Stimulated activated CD4-positive, alpha-beta T cell treated with anti-CD3 and anti-CD28 coated beads, TNF-alpha, amount 100 ng/mL, for 4 hours (primary cell): ENCODE measurements at regions not wholly inside any gene's neighbourhood (a gene's known extent, or its start where the extent isn't known, plus 50 kb on each side); places are given as distances from the start of the nearest gene placed in this dataset.
"Not testable (repeated sequence)": the region's sequence is repeated elsewhere in the genome, so short reads cannot be mapped to it uniquely, and the experiment has no call there.

Experiments used
- DNase-seq, 3 experiments: peaks; one replicate each; pipeline ENCODE4 v3.0.0-alpha.2; 2020; ENCODE audit warnings: low read depth in 3 of 3

DNA sequence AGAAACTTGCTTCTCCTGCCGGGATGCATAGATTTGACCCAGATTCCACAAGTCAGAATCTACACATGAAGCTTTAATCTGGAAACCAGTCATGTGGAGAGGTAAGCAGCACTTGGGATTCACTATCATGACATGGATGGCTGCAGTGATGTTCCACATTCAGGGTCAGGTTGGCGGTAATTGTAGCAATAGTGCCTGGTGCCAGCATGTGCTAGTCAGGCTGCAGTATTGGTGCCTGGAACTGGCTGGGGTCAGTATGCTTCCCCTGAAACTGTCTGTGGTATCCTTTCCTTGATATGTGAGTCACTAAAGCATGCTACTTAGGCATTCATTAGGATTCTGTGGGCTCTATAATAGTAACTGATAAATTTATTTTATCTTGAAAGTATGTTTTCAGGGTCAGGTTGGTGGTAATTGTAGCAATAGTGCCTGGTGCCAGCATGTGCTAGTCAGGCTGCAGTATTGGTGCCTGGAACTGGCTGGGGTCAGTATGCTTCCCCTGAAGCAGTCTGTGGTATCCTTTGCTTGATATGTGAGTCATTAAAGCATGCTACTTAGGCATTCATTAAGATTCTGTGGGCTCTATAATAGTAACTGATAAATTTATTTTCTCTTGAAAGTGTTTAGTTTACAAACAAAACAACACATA, 1439.2 kb downstream of the ZPLD1 start:
- DNase-seq: no peak

DNA sequence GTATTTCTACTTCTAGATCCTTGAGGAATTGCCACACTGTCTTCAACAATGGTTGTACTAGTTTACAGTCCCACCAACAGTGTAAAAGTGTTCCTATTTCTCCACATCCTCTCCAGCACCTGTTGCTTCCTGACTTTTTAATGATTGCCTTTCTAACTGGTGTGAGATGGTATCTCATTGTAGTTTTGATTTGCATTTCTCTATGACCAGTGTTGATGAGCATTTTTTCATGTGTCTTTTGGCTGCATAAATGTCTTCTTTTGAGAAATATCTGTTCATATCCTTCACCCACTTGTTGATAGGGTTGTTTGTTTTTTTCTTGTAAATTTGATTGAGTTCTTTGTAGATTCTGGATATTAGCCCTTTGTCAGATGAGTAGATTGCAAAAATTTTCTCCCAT, 1447.0 kb downstream of the ZPLD1 start:
- DNase-seq: not testable (repeated sequence)

DNA sequence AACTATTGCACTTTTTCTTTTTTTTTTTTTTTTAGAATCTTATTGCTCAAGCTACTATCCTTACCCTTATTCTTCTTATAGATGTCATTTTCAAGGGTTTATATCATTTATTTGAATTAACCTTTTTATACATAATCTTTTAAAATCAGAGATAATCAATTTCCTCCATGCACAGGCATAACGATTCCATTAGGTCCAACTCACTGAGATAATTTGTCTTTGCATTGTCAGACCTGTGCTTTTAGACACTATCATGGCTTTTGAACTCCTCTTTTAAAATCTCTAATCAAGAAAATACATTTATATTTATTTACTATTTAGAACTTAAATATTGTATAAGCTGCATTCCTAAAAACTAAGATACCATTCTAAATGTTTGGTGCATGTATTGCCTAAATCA, 1454.9 kb downstream of the ZPLD1 start:
- DNase-seq: no peak

DNA sequence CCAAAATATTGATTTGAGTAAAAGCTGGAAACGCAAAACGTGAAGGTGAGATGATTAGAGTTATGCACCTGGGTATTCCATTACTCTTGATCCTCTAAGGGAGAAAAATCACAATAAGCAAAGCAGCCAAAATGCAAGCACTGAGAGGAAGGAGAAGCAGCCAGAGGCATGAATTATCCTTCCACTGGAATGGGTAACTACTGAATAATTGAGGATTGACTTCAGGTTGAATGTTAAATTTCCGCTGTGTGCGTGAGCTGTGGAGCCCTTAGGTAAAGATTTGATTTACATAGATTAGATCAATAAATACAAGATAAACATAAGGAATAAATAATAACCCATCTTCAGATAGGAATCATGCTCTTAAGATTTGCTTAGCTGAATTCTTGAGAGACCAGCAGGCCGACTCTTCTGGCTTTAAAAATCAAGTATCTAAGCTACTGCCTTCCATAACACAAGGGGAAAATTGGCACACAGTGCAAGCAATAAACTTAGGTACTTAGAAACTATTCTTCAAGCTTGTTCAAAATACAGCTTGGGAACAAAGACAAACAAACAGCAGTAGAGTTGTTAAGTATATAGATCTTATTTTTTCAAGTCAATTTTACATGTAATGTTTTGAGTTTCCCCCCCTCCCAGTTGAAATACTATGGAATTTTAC, 1459.5 kb downstream of the ZPLD1 start:
- no peak for DNase-seq

DNA sequence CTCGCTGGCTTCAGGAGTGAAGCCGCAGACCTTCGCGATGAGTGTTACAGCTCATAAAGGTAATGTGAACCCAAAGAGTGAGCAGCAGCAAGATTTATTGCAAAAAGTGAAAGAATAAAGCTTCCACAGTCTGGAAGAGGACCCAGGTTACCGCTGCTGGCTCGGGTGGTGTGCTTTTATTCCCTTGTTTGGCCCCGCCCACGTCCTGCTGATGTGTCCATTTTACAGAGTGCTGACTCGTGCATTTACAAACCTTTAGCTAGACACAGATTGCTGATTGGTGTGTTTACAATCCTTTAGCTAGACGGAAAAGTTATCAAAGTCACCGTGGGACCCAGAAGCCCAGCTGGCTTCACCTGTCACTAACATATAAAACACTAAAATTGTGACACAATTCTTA, 1464.5 kb downstream of the ZPLD1 start:
- no peak for DNase-seq

DNA sequence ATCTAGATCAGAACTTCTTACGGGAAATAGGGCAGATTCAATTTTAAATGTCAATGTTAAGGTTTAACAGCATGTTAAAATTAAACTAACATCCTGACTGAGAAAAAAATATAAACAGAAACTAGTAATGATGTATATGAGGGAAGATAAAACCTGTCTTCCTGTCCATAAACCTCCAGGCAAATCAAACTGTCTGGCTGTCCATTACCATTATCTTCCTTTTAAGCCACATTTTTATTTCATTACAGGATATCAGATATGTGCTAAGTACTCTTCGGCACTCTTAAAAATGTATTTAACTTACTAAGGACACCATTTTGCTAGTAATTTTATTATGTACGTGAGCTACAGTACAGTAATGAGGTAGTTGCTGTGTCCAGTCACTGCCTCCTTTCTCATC, 1461.7 kb upstream of the ALCAM start:
- DNase-seq: no peak

DNA sequence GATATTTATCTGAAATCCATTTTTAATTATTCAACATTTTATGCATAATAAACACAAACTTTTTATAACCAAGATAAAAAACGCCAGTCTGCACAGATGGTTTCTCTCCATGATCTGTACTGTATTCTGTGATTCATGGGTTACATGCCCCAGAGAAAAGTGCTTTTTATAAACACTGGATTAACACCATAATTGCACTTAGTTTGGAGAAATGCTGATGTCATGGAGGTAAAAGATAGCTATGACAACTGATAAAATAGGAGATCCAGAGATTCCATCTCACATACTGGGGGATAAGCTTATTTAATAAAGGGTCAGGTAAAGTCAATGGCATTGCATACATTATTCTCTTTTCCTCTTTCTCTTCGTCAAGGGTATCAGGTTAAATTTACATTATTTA, 1460.4 kb upstream of the ALCAM start:
- DNase-seq: no peak

DNA sequence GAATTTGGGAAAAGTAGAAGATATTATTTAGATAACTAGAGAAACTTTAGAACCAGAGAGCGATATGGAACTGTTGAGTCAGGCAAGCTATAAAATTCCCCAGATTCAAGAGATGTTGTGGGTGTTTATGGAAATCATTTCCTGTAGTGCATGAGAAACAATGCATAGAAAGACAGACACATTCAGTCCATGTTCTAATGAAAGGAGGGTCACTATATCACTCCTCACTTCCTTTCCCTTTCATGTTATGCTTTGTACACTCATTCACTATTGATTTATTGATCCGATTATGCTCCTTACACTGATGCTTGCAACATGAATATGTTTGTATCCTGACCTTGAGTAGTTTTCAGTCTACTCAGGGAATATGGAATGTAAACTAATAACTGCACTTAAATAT, 1459.9 kb upstream of the ALCAM start:
- no peak for DNase-seq

DNA sequence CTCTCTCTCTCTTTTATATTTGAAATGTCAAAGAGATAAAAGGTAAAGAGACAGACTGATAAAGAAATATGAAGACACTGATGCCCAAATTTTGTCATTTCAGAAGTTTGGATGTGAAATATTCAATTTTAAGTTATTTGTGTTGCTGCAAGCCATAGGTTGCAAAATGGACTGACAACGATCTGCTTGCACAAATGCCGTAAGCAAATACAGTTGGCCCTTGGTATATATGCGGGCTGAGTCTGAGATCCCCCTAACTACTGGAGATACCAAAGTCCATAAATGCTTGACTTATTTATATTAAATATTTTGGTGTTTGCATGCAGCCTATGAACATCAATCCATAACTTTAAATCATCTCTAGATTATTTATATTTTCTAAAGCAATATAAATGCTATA, 1459.1 kb upstream of the ALCAM start:
- no peak for DNase-seq

DNA sequence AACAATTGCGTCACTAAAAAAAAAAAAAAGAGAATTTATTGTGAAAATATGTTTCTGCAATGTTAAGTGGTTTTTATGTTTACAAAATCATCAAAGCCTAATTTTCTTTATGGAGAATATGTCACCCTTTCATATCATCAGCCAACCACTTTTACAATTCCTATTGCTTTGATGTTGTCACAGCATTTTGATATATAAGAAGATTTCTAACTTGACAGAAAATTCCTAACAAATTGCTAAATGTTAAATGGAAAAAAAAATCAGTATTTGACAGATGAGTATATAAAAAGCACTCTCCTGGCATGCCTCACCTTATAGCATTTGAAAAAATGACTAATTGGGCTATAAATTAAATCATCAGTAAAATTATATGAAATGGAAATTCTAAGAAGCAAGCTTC, 1457.3 kb upstream of the ALCAM start:
- DNase-seq: no peak

DNA sequence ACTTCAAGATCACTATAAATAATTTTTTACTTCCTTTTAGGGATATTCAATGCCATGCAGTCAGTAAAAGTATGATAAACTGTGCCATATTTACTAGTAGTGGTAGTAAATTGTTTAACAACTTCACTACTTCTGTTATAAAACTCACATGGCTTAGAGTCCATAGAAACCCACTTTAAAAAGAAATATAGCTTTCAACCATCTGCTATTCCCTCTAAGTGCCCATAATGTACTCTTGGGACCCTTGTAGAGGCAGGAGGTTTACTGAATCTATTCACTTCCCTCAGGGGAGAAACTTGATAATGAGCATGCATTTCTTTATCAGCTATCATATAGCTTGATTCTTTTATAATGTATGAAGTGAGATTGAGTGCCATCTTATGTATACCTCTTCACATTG, 1448.4 kb upstream of the ALCAM start:
- no peak for DNase-seq

DNA sequence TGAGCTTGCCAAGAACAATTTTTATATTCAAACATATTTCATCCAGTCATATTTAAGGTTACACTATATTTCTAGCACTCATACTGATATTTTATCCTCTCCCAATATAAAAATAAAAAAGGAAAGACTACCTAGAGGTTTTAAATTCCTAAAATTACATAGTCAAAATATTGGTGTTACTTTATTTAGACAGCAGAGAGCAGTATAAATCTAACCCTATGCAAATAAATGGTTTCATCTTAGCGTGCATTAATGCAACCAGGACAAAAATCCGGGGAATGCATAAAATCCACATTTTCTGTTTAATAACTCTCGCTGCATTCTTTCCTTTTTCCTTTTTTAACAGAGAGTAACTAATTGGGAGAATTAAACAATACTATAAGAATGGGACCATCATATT, 1447.4 kb upstream of the ALCAM start:
- no peak for DNase-seq

DNA sequence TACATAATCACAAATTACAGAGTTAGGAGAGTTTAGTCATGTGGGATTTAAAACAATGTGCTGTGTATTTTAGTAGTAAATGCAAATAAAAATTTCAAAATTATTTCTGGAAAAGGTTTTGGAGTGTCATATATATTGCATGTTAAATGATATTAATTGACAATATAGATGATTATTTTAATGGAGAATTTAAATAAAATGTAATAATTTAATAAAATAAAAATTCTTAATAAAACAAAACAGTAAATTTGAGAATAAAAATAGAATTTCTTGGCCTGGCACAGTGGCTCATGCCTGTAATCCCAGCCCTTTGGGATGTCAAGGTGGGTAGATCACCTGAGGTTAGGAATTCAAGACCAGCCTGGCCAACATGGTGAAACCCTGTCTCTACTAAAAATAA, 1442.8 kb upstream of the ALCAM start:
- no peak for DNase-seq

DNA sequence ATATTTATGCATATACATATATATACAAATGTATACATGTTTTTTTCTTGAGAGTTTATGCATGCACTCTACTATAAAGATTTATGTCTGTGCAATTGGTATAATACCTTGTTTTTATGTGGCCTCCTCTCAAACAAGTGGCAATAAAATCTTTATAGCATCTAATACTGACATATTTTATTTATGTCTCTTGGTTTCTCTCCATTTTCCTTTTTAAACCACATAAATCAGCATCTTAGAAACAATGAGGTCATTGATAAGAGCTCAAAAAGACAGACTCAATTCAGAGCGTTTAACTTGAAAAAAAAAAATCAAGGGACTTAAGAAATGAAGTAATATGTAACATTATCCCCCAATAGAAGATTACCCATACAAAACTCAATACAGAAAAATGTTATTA, 1442.2 kb upstream of the ALCAM start:
- no peak for DNase-seq

DNA sequence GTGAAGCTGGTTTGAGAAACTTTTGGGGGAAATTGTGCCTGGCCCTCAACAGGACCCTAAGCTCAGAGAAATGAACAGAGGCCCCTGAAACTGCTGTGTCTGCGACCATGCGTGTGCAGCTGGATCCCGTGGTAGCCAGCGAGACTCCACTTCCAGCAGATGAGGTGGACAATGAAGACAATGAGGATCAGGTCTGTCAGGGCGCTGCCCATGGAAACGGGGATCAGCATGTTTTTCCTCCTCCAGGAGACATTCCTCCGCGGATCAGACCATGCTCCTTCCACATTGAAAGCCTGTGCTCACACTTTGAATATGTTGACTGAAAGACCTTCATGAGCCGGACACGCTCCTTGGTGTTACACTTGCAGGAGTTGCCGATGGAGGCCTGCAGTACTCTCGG, 1439.8 kb upstream of the ALCAM start:
- no peak for DNase-seq

DNA sequence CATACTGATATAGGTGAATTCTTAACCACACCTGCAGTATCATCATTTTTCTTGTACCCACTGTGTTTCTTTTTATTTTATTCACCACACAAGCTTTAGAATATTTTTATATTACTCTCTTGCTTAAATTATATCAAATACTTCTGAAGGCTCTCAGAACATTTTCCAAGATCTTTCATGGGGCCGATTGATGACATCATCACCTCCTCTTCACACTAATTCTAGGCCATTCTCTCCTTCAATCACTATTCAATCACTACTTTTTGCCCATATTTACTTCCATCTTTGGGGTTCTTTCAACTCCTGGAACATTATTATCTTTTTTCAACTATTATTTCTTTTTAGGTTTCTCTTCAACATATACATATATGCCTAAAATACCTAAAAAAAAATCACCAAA, 1438.8 kb upstream of the ALCAM start:
- no peak for DNase-seq

DNA sequence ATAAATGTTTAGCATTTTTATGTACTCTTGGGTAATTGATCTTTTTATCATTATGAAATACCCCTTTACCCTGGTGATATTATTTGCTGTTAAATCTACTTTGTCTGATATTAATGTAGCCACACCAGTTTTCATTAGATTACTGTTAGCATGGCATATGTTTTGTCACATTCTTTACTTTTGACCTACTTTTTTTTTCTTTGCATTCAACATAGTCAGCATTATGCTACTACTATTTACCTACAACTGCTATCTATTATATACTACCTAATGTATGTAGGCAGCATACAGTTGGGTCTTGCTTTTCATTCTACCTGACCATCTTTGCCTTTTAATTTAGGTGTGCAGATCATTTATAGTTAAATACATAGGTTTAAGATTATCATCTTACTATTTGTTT, 1429.6 kb upstream of the ALCAM start:
- no peak for DNase-seq

DNA sequence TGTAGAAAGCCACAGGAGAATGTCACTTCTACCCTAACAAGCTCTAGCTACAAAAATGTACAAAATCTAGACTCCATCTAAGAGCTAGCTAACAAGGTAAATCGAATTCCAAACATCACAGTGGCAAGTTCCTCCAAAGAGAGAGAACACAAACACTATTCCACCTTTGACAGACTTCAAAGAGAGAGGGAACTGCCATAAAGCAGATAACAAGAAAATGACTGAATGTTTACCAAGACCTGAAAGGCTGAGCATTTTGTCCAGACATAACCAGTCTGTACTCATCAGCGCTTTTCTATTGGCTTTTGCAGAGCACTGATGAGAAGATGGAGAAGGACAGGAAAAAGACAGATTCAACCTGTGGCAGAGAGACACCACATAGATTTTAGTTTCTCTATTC, 1419.6 kb upstream of the ALCAM start:
- DNase-seq: no peak

DNA sequence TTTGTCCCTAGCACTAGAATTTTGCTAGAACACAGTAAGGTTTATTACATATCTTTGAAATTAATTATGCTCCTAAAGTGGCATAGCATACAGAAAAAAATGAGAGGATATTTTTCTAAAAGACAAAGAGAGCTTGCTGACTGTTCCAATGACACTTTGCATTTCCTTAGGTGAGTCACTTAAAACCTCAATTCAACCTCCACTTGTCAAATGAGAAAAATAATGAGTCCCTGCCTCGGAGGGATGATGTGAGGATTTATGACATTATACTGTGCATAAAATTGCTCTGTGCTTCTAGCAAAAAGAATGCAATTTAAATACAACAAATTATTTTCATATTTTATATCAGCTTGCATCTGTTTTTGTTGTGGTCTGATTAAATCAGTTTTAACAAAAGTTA, 1417.0 kb upstream of the ALCAM start:
- DNase-seq: no peak

DNA sequence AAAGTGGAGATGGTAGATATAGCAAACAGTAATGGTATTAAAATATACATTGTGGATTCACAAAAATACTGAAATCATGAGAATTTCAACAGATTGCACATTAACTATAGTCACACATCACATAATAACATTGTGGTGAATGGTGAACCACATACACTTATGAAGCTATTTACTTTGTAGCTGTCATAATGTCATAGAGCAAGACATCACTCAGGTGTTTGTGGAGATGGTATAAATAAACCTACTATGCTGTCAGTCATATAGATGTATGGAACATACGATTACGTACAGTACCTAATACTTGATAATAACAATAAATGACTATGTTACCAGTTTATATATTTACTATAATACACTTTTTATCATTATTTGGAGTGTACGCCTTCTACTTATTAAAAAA, 1416.0 kb upstream of the ALCAM start:
- no peak for DNase-seq

DNA sequence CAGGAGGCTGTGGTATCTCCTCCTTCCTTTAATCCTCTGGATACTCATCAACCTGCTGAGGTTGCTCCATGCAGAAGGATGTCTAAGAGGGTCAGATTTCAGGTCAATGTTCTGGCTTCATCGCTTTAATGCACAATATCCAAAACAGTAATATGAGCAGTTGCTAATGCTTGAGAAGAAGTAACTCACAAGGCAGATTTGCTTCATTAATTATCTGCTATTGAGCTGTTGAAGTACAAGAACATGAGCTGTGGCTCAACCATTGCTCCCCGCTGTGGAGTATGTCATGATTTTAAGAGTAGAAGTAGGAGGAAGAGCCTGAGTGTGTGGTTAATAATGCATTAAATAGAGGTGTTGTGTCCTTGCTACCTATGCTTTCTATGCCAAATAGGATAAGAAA, 1412.9 kb upstream of the ALCAM start:
- no peak for DNase-seq

DNA sequence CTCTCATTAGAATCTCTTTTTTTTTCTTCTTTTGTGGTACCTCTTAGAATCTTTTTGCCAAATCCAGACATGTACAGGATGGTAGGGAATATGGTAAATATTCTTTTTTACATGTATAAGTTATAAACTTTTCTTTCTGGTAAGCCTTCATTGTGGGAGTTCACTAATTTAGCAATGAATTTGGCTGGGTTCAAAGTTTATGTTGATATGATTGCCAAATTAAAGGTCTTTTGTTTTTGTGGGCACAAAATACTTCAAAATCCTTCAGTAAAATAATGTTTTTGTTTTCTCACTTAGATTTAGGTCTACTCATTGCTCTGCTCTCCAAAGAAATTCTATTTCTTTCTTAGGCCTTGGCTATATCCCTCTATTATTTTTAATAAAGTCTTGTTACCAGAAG, 1405.9 kb upstream of the ALCAM start:
- DNase-seq: no peak

DNA sequence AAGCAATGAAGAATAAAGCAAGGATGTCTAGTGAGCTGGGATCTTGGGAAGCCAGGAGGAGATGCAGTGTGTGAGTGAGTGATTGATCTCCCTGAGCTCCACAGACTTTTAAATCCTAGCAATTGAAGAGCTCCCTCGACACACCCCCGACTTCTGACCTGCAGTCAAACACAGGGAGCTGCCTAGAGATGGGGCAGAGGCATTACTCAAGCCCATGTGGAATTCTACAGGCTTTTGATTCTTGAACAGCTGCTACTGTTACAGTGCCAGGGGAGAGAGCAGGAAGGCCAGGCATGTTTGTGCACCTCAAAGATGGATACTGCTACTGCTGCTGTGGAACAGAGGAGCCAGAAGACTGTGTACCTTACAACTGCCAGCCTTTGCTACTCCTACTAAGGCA, 1403.1 kb upstream of the ALCAM start:
- no peak for DNase-seq

DNA sequence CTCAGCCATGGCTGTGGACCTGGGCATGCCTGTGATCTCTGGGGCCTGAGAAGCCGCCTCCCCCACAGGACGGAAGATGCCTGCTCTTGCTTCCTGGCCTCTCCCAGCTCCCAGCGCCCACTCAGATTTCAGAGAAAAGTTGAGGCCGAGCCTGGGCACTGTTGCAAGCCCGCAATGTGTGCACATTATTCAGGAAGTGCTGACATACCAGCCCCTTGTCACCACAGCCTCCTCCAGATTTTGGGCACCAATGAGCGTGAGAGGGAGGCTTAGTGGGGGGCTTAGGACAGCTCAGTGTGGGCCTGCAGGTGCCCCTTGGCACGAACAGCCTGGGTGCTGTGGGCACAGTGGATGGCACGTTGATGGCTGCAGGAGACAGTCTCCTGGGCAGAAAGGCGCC, 1400.9 kb upstream of the ALCAM start:
- no peak for DNase-seq
